ENCODE measurements at regions not wholly inside any gene's neighbourhood (a gene's known extent, or its start where the extent isn't known, plus 50 kb on each side); places are given as distances from the start of the nearest gene placed in this dataset.

DNA sequence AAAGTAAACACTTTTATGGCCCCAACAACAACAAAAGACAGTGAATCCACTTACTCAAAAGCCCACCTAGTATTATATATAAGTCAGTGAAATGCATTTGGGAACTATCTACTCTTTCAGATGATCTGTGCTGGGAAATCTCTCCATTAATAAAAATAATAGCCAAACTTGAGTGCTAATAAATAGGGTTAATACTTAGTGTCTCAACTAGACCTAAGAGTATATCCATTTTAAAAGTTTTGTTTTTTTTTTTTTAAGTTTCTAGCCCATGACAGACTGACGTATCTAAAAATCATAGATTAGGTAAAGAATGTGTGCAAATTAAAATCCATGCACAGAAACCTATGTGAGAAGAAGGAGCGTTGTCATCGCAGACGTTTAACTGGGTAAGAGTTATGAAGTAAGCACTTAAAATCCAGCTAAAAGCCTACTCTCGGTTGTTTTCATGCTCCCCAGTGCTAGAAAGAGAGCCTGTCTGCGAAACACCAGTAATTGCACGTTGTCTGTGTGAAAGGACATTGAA, 83.4 kb upstream of the PELI1 start:
- TF ChIP-seq, protein P1, sequence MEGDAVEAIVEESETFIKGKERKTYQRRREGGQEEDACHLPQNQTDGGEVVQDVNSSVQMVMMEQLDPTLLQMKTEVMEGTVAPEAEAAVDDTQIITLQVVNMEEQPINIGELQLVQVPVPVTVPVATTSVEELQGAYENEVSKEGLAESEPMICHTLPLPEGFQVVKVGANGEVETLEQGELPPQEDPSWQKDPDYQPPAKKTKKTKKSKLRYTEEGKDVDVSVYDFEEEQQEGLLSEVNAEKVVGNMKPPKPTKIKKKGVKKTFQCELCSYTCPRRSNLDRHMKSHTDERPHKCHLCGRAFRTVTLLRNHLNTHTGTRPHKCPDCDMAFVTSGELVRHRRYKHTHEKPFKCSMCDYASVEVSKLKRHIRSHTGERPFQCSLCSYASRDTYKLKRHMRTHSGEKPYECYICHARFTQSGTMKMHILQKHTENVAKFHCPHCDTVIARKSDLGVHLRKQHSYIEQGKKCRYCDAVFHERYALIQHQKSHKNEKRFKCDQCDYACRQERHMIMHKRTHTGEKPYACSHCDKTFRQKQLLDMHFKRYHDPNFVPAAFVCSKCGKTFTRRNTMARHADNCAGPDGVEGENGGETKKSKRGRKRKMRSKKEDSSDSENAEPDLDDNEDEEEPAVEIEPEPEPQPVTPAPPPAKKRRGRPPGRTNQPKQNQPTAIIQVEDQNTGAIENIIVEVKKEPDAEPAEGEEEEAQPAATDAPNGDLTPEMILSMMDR (conservative IDR thresholded peaks at IDR 0.05 in 1 of 2, IDR thresholded peaks at IDR 0.05 in 1 of 2; ENCODE audit: low read depth in 1 of 2, low read length in 2 of 2) = no peak
- no peak for TF ChIP-seq EZH2 (IDR thresholded peaks at IDR 0.05; ENCODE audit: low read length, missing control alignments)

All from fibroblast of lung (primary cell).